MCF 10A (cell line): ENCODE measurements at regions not wholly inside any gene's neighbourhood (a gene's known extent, or its start where the extent isn't known, plus 50 kb on each side); places are given as distances from the start of the nearest gene placed in this dataset.

Source experiments
- BruUV-seq: library from RNA; stranded (reverse); fragments of 400-500 nt; replicated peaks from 2 replicates; lab custom pipeline; 2021; lab: Mats Ljungman, UMichigan
- CTCF ChIA-PET: fragments of 300-600 bp; sonication (Branson Sonifier 250); formaldehyde crosslinking; extraction: SDS; loops from one replicate; lab custom pipeline; 2021; ENCODE audit warnings: antibody characterized with exemption, inconsistent platforms; lab: Yijun Ruan, JAX
- POLR2A ChIA-PET: fragments of 300-600, 350-650 bp; sonication (Branson Sonifier 250); formaldehyde crosslinking; extraction: SDS; loops from one replicate; lab custom pipeline; 2020; ENCODE audit warnings: antibody characterized with exemption, inconsistent platforms; lab: Yijun Ruan, JAX
- DNase-seq: peaks from one replicate; pipeline ENCODE4 v3.0.0-alpha.2; 2018; ENCODE audit not compliant: unreplicated experiment
- H3K27ac Mint-ChIP-seq: one replicate; pipeline ENCODE4 v1.8.0; 2022; ENCODE audit warnings: mild to moderate bottlenecking, low read depth, mixed read lengths; ENCODE audit not compliant: unreplicated experiment
- H3K27me3 Mint-ChIP-seq: one replicate; pipeline ENCODE4 v1.8.0; 2022; ENCODE audit warnings: mixed read lengths; ENCODE audit not compliant: insufficient read depth, unreplicated experiment
- H3K36me3 Mint-ChIP-seq: one replicate; pipeline ENCODE4 v1.8.0; 2022; ENCODE audit warnings: mild to moderate bottlenecking, moderate library complexity, mixed read lengths; ENCODE audit not compliant: insufficient read depth, unreplicated experiment
- H3K4me1 Mint-ChIP-seq: one replicate; pipeline ENCODE4 v1.8.0; 2022; ENCODE audit warnings: mixed read lengths; ENCODE audit not compliant: insufficient read depth, unreplicated experiment
- H3K4me3 Mint-ChIP-seq: one replicate; pipeline ENCODE4 v1.8.0; 2022; ENCODE audit warnings: mild to moderate bottlenecking, moderate library complexity, mixed read lengths; ENCODE audit not compliant: unreplicated experiment
- H3K9me3 Mint-ChIP-seq: one replicate; pipeline ENCODE4 v1.8.0; 2022; ENCODE audit warnings: mixed read lengths; ENCODE audit not compliant: unreplicated experiment
- intact Hi-C: fragments of 100-400 bp; cut with micrococcal nuclease; formaldehyde crosslinking; loops from 2 replicates; pipeline ENCODE4 v1.14.1; 2022
- TF ChIP-seq, protein P1 (sequence below): fragments of 200-600 bp; IDR thresholded peaks from one replicate; pipeline ENCODE4 v1.8.0; 2022; ENCODE audit warnings: antibody characterized with exemption, mild to moderate bottlenecking; ENCODE audit not compliant: unreplicated experiment

DNA sequence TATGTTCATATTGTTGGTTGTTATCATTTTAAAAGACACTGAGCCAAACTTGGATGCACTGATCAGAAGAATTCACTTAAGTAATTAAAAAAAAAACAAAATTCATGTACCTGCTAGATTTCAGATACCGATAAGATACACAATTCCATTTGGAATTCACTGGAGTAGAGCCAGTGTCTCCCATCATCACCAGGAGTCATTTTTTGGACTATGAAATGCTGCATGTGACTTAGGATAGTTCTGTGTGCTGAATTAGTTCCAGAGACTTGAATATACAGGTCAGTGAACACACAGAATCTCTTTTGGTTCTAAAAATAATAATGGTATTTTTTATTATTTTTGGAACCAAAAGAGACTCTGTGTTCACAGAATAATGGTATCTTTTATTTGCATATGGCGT is 482.6 kb upstream of the PIK3R1 start:
- no TSS peak for BruUV-seq
- no peaks in the 10 kb centered on the region for H3K27me3 Mint-ChIP-seq
- TF ChIP-seq, protein P1, sequence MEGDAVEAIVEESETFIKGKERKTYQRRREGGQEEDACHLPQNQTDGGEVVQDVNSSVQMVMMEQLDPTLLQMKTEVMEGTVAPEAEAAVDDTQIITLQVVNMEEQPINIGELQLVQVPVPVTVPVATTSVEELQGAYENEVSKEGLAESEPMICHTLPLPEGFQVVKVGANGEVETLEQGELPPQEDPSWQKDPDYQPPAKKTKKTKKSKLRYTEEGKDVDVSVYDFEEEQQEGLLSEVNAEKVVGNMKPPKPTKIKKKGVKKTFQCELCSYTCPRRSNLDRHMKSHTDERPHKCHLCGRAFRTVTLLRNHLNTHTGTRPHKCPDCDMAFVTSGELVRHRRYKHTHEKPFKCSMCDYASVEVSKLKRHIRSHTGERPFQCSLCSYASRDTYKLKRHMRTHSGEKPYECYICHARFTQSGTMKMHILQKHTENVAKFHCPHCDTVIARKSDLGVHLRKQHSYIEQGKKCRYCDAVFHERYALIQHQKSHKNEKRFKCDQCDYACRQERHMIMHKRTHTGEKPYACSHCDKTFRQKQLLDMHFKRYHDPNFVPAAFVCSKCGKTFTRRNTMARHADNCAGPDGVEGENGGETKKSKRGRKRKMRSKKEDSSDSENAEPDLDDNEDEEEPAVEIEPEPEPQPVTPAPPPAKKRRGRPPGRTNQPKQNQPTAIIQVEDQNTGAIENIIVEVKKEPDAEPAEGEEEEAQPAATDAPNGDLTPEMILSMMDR = no peak
- H3K27ac Mint-ChIP-seq = no peak overlapping the region
- intact Hi-C loops = no loop called here
- H3K4me3 Mint-ChIP-seq = no peak overlapping the region
- POLR2A ChIA-PET = interaction anchor here (1.3 kb wide), 1 partner anchor 147 kb away, joined by 4 read pairs; no protein-coding TSS in a partner anchor
- H3K36me3 Mint-ChIP-seq = no peaks in the 10 kb centered on the region
- CTCF ChIA-PET = no interaction called here
- H3K9me3 Mint-ChIP-seq = peaks cover 9% of the 10 kb centered on the region
- H3K4me1 Mint-ChIP-seq = peaks cover 20% of the 10 kb centered on the region
- no peak for DNase-seq

DNA sequence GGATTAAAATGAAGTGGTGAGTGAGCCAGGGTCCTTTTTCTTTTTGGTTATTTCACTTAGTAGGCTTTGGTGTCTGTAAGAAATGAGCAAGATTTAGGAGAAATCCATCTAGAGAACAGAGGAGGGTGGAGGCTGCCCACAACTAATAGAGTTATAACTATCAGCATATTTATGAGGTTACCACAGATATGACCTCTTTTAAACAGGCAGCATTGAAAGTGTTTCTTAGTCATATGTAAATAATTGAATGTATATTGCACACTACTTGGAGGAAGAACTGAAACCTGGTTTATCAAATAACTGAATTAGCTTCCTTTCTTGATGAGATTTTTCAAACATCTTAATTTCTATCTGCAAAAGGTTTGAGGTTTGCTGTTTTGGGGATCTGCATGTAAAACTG is 483.1 kb upstream of the PIK3R1 start:
- CTCF ChIA-PET = no interaction called here
- TF ChIP-seq, protein P1 = no peak
- Mint-ChIP-seq H3K9me3 (peaks cover 9% of the 10 kb centered on the region), H3K27me3 (no peaks in the 10 kb centered on the region), H3K4me3 (no peak overlapping the region), H3K36me3 (no peaks in the 10 kb centered on the region), H3K27ac (no peak overlapping the region), H3K4me1 (peaks cover 20% of the 10 kb centered on the region)
- POLR2A ChIA-PET = no interaction called here
- intact Hi-C loops = no loop called here
- no TSS peak for BruUV-seq
- DNase-seq = no peak

DNA sequence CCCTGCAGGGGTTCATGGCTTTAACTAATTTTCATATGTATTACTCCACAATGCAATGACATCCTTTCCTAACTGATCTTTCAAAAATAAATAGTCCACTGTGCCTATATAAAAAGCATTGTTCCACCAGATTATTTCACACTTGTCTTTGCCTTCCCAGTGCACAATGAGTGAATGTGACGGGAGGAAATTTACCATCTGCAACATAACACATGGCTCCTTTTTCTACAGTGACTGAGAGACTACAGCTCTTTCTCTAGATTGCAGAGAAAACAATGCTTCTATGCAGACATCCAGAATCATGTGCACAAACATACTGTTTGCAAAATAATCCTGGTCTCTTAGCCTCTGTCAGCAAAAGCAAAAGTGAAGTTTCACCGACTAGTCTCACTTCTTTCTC is 483.7 kb upstream of the PIK3R1 start:
- TF ChIP-seq, protein P1 = no peak
- POLR2A ChIA-PET = interaction anchor here (0.7 kb wide), 1 partner anchor 484 kb away, joined by 3 read pairs; no protein-coding TSS in a partner anchor
- DNase-seq = no peak
- CTCF ChIA-PET = no interaction called here
- no TSS peak for BruUV-seq
- Mint-ChIP-seq H3K9me3 (peaks cover 9% of the 10 kb centered on the region), H3K27ac (no peak overlapping the region), H3K27me3 (no peaks in the 10 kb centered on the region), H3K4me3 (no peak overlapping the region), H3K36me3 (no peaks in the 10 kb centered on the region), H3K4me1 (peaks cover 20% of the 10 kb centered on the region)
- intact Hi-C loops = no loop called here

DNA sequence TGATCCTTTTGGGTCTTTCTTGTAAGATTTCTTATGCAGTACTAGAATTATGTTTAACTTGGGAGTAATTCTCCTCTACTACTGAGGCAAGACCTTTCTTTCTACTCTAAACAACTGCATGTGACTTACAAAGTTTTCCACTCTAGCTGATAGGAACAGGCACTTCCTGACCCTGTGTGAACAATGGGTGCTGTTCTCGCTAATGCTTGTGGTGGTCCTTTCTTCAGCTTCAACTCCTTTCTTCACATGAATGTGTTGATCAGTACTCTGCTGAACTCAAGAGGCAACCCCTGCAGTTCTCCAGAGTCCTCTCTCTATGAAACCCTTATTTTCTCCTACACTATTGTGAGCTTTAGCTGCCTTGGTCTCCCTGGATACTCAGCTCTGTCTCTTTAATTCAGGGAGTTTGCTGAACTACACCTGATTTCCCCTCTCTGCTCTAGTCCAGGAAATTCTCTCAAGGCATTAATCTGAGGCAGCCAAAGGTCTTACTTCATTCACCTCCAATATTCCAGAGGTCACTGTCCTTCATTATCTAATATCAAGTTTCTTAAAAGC is 484.6 kb upstream of the PIK3R1 start:
- no peaks in the 10 kb centered on the region for H3K27me3 Mint-ChIP-seq
- H3K4me3 Mint-ChIP-seq = no peak overlapping the region
- intact Hi-C loops = no loop called here
- CTCF ChIA-PET = no interaction called here
- TF ChIP-seq, protein P1 = no peak
- BruUV-seq = no TSS peak
- H3K36me3 Mint-ChIP-seq = no peaks in the 10 kb centered on the region
- DNase-seq = no peak
- no peak overlapping the region for H3K27ac Mint-ChIP-seq
- POLR2A ChIA-PET = interaction anchor here (0.7 kb wide), 1 partner anchor 485 kb away, joined by 3 read pairs; no protein-coding TSS in a partner anchor
- H3K9me3 Mint-ChIP-seq = peaks cover 9% of the 10 kb centered on the region
- H3K4me1 Mint-ChIP-seq = peaks cover 20% of the 10 kb centered on the region
